ENCODE measurements at regions not wholly inside any gene's neighbourhood (a gene's known extent, or its start where the extent isn't known, plus 50 kb on each side); places are given as distances from the start of the nearest gene placed in this dataset.
"Not testable (repeated sequence)": the region's sequence is repeated elsewhere in the genome, so short reads cannot be mapped to it uniquely, and the experiment has no call there.

DNA sequence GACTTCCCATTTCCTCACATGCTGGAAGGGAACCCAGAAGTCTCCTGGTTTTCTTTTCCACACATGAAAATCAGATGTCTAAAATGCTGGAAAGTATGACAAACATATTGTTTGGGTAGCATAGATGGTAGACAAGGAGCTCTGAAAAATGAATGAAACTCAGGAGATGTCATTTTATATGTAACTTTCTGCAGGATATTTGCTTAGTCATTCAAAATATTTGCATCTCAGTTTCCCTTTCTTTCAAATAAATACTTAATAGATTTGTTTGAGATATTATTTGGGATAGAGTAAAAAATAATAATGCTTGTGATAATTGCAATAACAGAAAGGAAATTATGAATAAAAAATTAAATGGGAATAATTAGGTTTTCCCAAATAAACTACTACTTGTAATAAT, 298.9 kb upstream of the ADARB2 start:
- intact Hi-C loops (cut with DNase I) = no loop called here
- Histone ChIP-seq H3K4me1 (no peaks in the 10 kb centered on the region), H3K9me3 (no peaks in the 10 kb centered on the region), H3K4me3 (no peak overlapping the region), H3K27me3 (no peaks in the 10 kb centered on the region), H3K27ac (no peak overlapping the region), H3K36me3 (no peaks in the 10 kb centered on the region)
- no peak for DNase-seq
- no peak for TF ChIP-seq POLR2A (IDR thresholded peaks at IDR 0.05)
- TF ChIP-seq, protein P1, sequence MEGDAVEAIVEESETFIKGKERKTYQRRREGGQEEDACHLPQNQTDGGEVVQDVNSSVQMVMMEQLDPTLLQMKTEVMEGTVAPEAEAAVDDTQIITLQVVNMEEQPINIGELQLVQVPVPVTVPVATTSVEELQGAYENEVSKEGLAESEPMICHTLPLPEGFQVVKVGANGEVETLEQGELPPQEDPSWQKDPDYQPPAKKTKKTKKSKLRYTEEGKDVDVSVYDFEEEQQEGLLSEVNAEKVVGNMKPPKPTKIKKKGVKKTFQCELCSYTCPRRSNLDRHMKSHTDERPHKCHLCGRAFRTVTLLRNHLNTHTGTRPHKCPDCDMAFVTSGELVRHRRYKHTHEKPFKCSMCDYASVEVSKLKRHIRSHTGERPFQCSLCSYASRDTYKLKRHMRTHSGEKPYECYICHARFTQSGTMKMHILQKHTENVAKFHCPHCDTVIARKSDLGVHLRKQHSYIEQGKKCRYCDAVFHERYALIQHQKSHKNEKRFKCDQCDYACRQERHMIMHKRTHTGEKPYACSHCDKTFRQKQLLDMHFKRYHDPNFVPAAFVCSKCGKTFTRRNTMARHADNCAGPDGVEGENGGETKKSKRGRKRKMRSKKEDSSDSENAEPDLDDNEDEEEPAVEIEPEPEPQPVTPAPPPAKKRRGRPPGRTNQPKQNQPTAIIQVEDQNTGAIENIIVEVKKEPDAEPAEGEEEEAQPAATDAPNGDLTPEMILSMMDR (IDR thresholded peaks at IDR 0.05) = no peak
- ATAC-seq = no peak

DNA sequence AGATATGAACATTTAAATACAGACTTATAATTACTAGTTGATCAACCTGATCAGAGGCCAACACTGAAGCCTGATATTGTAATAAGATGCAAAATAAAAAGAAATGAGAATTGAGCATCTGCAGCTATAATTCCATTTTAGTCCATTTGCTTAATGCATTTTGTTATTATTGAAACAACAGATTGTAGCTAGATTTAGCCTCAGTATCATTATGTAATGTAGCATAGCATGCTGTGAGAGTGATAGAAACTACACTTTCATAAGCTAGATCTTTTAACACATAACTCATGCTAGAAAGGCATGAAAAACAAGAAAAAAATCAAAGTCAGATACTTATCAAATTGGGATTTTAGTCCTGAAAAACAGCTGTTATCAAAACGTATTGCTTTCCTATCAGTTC, 292.7 kb upstream of the ADARB2 start:
- ATAC-seq (no peak), DNase-seq (no peak)
- intact Hi-C loops (cut with DNase I) = no loop called here
- Histone ChIP-seq H3K4me1 (no peaks in the 10 kb centered on the region), H3K27me3 (no peaks in the 10 kb centered on the region), H3K9me3 (no peaks in the 10 kb centered on the region), H3K27ac (no peak overlapping the region), H3K36me3 (no peaks in the 10 kb centered on the region), H3K4me3 (no peak overlapping the region)
- 13% methylated on average over 1 of the region's 1 CpG for WGBS (ENCODE audit: insufficient coverage, low coverage, low lambda C conversion rate, missing lambda C conversion rate)
- no peak for TF ChIP-seq POLR2A (IDR thresholded peaks at IDR 0.05)

DNA sequence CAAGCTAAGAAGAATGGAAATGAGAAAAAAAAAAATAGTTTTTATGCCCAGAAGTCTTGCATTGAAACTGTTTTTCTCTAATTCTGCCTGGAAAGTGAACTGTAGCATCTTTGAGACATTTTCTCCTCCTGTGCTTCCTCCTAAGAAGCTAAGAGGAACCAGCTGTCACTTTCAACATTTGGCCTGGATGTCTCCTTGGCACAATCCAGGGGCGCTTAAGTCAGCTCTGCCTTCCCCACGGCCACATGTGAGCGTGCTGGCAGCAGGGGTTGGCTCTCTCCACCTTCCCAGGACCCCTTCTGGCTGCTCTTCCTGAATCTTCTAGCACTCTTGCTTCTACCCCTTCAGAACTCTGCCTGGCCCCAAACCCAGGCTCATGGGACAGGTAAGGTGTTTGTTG, 289.6 kb upstream of the ADARB2 start:
- no peak for DNase-seq

DNA sequence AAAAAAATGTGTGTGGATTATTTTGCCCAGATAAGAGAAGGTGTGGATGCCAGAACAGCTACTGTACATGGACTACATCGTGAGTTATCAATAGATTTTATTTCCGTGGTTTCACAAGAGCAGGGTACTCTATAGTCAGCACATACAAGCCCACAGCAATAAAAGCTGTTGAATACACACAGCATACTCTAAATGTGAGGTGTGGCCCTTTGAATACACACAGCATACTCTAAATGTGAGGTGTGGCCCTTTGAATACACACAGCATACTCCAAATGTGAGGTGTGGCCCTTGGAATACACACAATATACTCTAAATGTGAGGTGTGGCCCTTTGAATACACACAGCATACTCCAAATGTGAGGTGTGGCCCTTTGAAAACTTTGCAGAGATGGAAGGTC, 287.4 kb upstream of the ADARB2 start:
- H3K27me3 ChIP-seq; H3K36me3 ChIP-seq; DNase-seq; H3K4me3 ChIP-seq; H3K9me3 ChIP-seq; H3K4me1 ChIP-seq; ATAC-seq; H3K27ac ChIP-seq; intact Hi-C loops (cut with DNase I): not testable (repeated sequence)
- WGBS (ENCODE audit: insufficient coverage, low coverage, low lambda C conversion rate, missing lambda C conversion rate) = 17% methylated on average over 2 of the region's 2 CpGs

More for the DNA sequence above, 289.6 kb upstream of the ADARB2 start:
- intact Hi-C loops (cut with DNase I) = no loop called here
- no peak for ATAC-seq
- 49% methylated on average over 3 of the region's 3 CpGs for WGBS (ENCODE audit: insufficient coverage, low coverage, low lambda C conversion rate, missing lambda C conversion rate)
- Histone ChIP-seq H3K27me3 (no peaks in the 10 kb centered on the region), H3K36me3 (no peaks in the 10 kb centered on the region), H3K27ac (no peak overlapping the region), H3K4me3 (no peak overlapping the region), H3K9me3 (no peaks in the 10 kb centered on the region), H3K4me1 (no peaks in the 10 kb centered on the region)
- TF ChIP-seq, protein P1 (IDR thresholded peaks at IDR 0.05) = no peak
- TF ChIP-seq POLR2A (IDR thresholded peaks at IDR 0.05) = no peak

DNA sequence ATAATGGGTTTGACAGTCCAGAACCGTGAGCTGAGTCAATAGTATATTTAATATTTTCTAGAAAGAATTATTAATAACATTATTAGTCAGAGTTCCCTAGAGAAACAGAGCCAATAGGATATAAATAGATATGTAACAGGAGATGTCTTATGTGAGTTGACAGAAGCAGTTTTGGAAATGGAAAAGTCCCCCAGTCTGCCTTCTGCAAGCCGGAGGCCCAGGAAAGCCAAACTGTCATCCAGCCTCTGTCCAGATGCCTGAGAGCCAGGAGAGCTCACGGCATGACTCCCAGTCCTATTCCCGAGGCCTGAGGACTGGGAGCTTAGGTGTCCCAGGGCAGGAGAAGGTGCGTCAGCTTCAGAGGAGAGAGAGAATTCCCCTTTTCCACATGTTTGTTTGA, 286.4 kb upstream of the ADARB2 start:
- Histone ChIP-seq H3K9me3 (no peaks in the 10 kb centered on the region), H3K27ac (no peak overlapping the region), H3K4me3 (no peak overlapping the region), H3K36me3 (no peaks in the 10 kb centered on the region), H3K27me3 (no peaks in the 10 kb centered on the region), H3K4me1 (no peaks in the 10 kb centered on the region)
- DNase-seq = no peak
- TF ChIP-seq POLR2A (IDR thresholded peaks at IDR 0.05) = no peak
- TF ChIP-seq, protein P1 (IDR thresholded peaks at IDR 0.05) = no peak
- WGBS (ENCODE audit: insufficient coverage, low coverage, low lambda C conversion rate, missing lambda C conversion rate) = 67% methylated on average over 3 of the region's 5 CpGs
- intact Hi-C loops (cut with DNase I) = no loop called here
- ATAC-seq = no peak

DNA sequence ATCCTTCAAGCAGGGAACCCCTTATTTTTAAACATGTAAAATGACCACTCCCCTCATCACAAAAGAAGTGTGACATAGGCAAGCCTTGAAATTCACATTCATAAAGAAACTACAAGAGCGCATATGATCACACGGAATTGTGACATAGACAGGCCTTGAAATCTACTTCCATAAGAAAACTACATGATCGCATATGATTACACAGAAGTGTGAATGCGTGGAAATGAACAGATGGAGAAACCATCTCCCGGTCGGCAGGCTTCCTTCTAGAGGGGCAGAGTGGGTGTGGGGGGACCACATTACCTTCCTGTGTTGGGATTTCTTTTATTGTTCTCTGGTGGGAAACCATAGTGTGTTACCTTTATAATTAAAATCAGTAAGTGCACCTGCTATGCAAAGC, 285.1 kb upstream of the ADARB2 start:
- intact Hi-C loops (cut with DNase I) = no loop called here
- Histone ChIP-seq H3K27me3 (no peaks in the 10 kb centered on the region), H3K36me3 (no peaks in the 10 kb centered on the region), H3K9me3 (no peaks in the 10 kb centered on the region), H3K4me1 (no peaks in the 10 kb centered on the region), H3K4me3 (no peak overlapping the region), H3K27ac (no peak overlapping the region)
- DNase-seq (no peak), ATAC-seq (no peak)
- 79% methylated on average over 6 of the region's 6 CpGs for WGBS (ENCODE audit: insufficient coverage, low coverage, low lambda C conversion rate, missing lambda C conversion rate)
- TF ChIP-seq, protein P1 (IDR thresholded peaks at IDR 0.05) = no peak
- no peak for TF ChIP-seq POLR2A (IDR thresholded peaks at IDR 0.05)

Data from right lobe of liver (tissue), 6 donors.